AG04449 (cell line): ENCODE measurements at regions not wholly inside any gene's neighbourhood (a gene's known extent, or its start where the extent isn't known, plus 50 kb on each side); places are given as distances from the start of the nearest gene placed in this dataset.
"Not testable (repeated sequence)": the region's sequence is repeated elsewhere in the genome, so short reads cannot be mapped to it uniquely, and the experiment has no call there.

Experiments
- CTCF ChIA-PET: fragments of 350-600 bp; formaldehyde crosslinking; extraction: SDS; loops from one replicate; lab custom pipeline; 2021; ENCODE audit warnings: antibody characterized with exemption; lab: Yijun Ruan, JAX
- POLR2A ChIA-PET: fragments of 400-600, 350-600 bp; formaldehyde crosslinking; extraction: SDS; loops from one replicate; lab custom pipeline; 2020; ENCODE audit warnings: antibody characterized with exemption, inconsistent platforms; lab: Yijun Ruan, JAX
- DNase-seq: peaks from one replicate; pipeline ENCODE4 v3.0.0-alpha.2; 2010; ENCODE audit warnings: low read depth, low spot score
- H3K4me3 ChIP-seq: 2 replicates; pipeline ENCODE4 v1.5.1; 2011; ENCODE audit warnings: low read depth, mild to moderate bottlenecking, control low read depth, low read length
- CTCF ChIP-seq: IDR thresholded peaks from one replicate; pipeline ENCODE4 v1.5.1; 2011; ENCODE audit warnings: mild to moderate bottlenecking, moderate library complexity, low read length, control low read depth, inconsistent platforms; ENCODE audit not compliant: insufficient read depth; ENCODE audit errors: missing control alignments

- TF ChIP-seq CTCF = no peak
- H3K4me3 ChIP-seq = no peak overlapping the region
- POLR2A ChIA-PET = no interaction called here
- DNase-seq = no peak
- CTCF ChIA-PET = no interaction called here
These were observed 770.4 kb upstream of the SEMA6D start for GRCh38 chr15:46946953-46947352.

DNA sequence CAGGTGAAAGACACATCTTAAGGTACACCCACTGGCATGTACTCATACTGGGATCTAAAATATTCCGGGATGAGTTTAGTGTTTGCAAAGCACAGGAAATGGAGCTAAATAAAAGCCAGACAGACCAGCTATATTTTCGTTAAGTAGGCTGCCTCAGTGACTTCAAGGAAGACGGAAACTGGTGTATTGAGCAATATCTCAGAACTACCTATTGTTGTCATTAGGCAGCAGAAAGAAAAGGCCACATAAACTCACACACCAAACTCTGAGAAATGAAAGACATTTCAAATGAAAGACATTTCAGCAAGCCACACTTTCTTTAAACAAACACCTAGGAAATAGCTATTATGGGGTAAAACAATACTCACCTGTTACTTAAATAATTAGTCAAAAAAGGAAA is 761.7 kb upstream of the SEMA6D start:
- CTCF ChIA-PET = no interaction called here
- POLR2A ChIA-PET = no interaction called here

GRCh38 chr15:46956456-46956855 is 760.8 kb upstream of the SEMA6D start:
- TF ChIP-seq CTCF = no peak
- DNase-seq = no peak
- no peak overlapping the region for H3K4me3 ChIP-seq
- CTCF ChIA-PET = no interaction called here
- POLR2A ChIA-PET = no interaction called here

More for the DNA sequence above, 761.7 kb upstream of the SEMA6D start:
- H3K4me3 ChIP-seq = no peak overlapping the region
- no peak for DNase-seq
- no peak for TF ChIP-seq CTCF

GRCh38 chr15:46956881-46957280 is 760.4 kb upstream of the SEMA6D start:
- ChIA-PET CTCF (no interaction called here), POLR2A (no interaction called here)
- no peak for DNase-seq
- H3K4me3 ChIP-seq = no peak overlapping the region
- no peak for TF ChIP-seq CTCF

DNA sequence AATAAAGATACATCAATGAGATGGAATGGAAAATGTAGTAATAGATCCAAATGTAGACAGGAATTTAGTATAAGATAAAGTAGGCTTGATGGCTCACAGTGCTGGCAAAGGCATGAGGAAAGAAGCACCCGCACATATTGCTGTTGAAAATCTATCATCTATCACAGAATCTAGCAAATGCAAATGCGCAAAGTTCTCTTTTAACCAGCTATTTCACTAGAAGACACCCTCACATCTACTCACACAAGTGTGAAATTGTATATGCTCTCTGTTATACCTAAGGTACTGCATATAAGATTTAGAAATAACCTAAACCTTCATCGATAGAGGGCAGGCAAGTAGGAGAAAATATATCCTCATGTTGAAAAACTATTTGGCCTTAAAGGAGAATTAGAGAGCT is 756.7 kb upstream of the SEMA6D start:
- H3K4me3 ChIP-seq = no peak overlapping the region
- no peak for TF ChIP-seq CTCF
- no peak for DNase-seq
- ChIA-PET CTCF (no interaction called here), POLR2A (no interaction called here)

GRCh38 chr15:46961795-46962194 is 755.5 kb upstream of the SEMA6D start:
- H3K4me3 ChIP-seq = no peak overlapping the region
- no peak for DNase-seq
- ChIA-PET POLR2A (no interaction called here), CTCF (no interaction called here)
- no peak for TF ChIP-seq CTCF

DNA sequence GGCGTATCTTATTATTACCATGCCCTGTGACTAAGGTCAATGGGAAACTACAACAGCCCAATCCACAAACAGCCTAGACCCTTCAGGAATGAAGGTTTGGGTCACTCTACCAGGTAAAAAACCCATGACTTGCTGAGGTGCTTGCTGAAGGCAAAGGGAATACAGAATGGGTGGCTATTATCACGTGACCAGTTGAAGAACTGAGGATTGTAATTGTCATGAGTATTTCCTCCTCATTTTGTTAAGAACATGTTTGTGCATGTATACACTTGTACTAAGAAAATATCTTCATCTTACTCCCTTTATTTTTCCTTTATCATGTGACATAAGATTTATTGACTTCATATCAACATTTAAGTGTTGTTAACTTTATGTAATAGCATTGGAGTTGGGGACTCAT is 729.2 kb upstream of the SEMA6D start:
- CTCF ChIA-PET, H3K4me3 ChIP-seq, POLR2A ChIA-PET, DNase-seq: not testable (repeated sequence)
